ENCODE measurements at regions not wholly inside any gene's neighbourhood (a gene's known extent, or its start where the extent isn't known, plus 50 kb on each side); places are given as distances from the start of the nearest gene placed in this dataset.

DNA sequence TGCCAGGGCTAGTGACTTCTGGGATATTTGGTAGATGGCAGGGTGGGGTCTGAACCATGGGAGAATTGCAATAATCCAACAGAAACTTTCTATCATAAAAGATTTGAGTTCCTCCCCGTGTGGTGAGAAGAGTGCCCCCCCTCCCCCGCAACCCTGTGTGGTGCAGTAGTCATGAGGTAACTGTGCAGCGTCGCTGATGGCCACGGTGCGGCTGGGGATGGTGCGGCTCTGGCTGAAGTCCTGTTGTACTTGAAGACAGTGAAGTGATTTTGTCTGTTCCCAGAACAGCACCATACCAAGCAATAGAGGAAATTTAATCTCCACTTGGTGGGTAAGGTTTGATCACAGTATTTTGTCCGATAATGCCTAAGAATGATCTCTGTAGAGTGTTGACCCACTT, 654.8 kb upstream of the POU3F2 start:
- TF ChIP-seq ATF3 (IDR thresholded peaks at IDR 0.05) (no peak), CTCF (IDR thresholded peaks at IDR 0.05 in 2 of 3, conservative IDR thresholded peaks at IDR 0.05 in 1 of 3; ENCODE audit: borderline replicate concordance in 1 of 3, insufficient read depth in 1 of 3, low read depth in 2 of 3, low read length in 2 of 3) (no peak), ZBTB33 (IDR thresholded peaks at IDR 0.05; ENCODE audit: extremely low read depth, insufficient replicate concordance, low read length) (no peak)
- H2AFZ ChIP-seq (ENCODE audit: low read depth, low read length, poor library complexity, severe bottlenecking): no peak overlapping the region
- no peaks in the 10 kb centered on the region for H3K36me3 ChIP-seq (ENCODE audit: control insufficient read depth in 1 of 2, insufficient read depth in 2 of 2, low read length in 2 of 2)
- ChIA-PET CTCF (no interaction called here), POLR2A (no interaction called here), RAD21 (ENCODE audit: low non-redundant PET in 1 of 2, low total read pairs in 2 of 2, uncharacterized antibody in 2 of 2, unreplicated experiment in 2 of 2) (no interaction called here)
- no peaks in the 10 kb centered on the region for H3K4me1 ChIP-seq (ENCODE audit: control insufficient read depth in 1 of 2, insufficient read depth in 2 of 2, low read length in 2 of 2)
- H3K4me3 ChIP-seq (replicated peaks in 1 of 2; ENCODE audit: low read depth in 1 of 2, low read length in 2 of 2): no peak overlapping the region
- no peaks in the 10 kb centered on the region for H3K79me2 ChIP-seq (ENCODE audit: insufficient read depth, low read length)
- H3K27ac ChIP-seq (ENCODE audit: low read depth, low read length): no peak overlapping the region
- no peak overlapping the region for H3K4me2 ChIP-seq (ENCODE audit: low read length)
- DNase-seq (ENCODE audit: low read depth, low spot score): no peak
- ATAC-seq: no peak
- no peaks in the 10 kb centered on the region for H4K20me1 ChIP-seq (ENCODE audit: insufficient read depth)
- H3K9me3 ChIP-seq (ENCODE audit: control insufficient read depth in 1 of 2, insufficient read depth in 1 of 2, low read depth in 1 of 2, low read length in 2 of 2): no peaks in the 10 kb centered on the region
- H3K9ac ChIP-seq (ENCODE audit: low read length): no peak overlapping the region
- intact Hi-C loops (cut with micrococcal nuclease): no loop called here
- no TSS peak for BruUV-seq (replicated peaks)
- H3K9me2 ChIP-seq (ENCODE audit: insufficient read depth): no peaks in the 10 kb centered on the region
- no peaks in the 10 kb centered on the region for H3K27me3 ChIP-seq (ENCODE audit: insufficient read depth, low read length)

GRCh38 chr6:98200084-98200483, 634.3 kb upstream of the POU3F2 start:
- ATAC-seq (no peak), DNase-seq (ENCODE audit: low read depth, low spot score) (no peak)
- no peaks in the 10 kb centered on the region for H3K9me3 ChIP-seq (ENCODE audit: control insufficient read depth in 1 of 2, insufficient read depth in 1 of 2, low read depth in 1 of 2, low read length in 2 of 2)
- no peaks in the 10 kb centered on the region for H3K27me3 ChIP-seq (ENCODE audit: insufficient read depth, low read length)
- no peaks in the 10 kb centered on the region for H3K79me2 ChIP-seq (ENCODE audit: insufficient read depth, low read length)
- RAD21 ChIA-PET (ENCODE audit: low non-redundant PET in 1 of 2, low total read pairs in 2 of 2, uncharacterized antibody in 2 of 2, unreplicated experiment in 2 of 2): no interaction called here
- CTCF ChIA-PET: no interaction called here
- H3K36me3 ChIP-seq (ENCODE audit: control insufficient read depth in 1 of 2, insufficient read depth in 2 of 2, low read length in 2 of 2): no peaks in the 10 kb centered on the region
- H4K20me1 ChIP-seq (ENCODE audit: insufficient read depth): no peaks in the 10 kb centered on the region
- no peak overlapping the region for H3K27ac ChIP-seq (ENCODE audit: low read depth, low read length)
- H3K9me2 ChIP-seq (ENCODE audit: insufficient read depth): no peaks in the 10 kb centered on the region
- H3K4me2 ChIP-seq (ENCODE audit: low read length): no peak overlapping the region
- no peak overlapping the region for H3K9ac ChIP-seq (ENCODE audit: low read length)
- POLR2A ChIA-PET: no interaction called here
- TF ChIP-seq EZH2 (IDR thresholded peaks at IDR 0.05) (no peak), CEBPB (IDR thresholded peaks at IDR 0.05; ENCODE audit: low read depth) (no peak)
- H3K4me3 ChIP-seq (replicated peaks in 1 of 2; ENCODE audit: low read depth in 1 of 2, low read length in 2 of 2): no peak overlapping the region
- no peak overlapping the region for H2AFZ ChIP-seq (ENCODE audit: low read depth, low read length, poor library complexity, severe bottlenecking)
- intact Hi-C loops (cut with micrococcal nuclease): no loop called here
- no TSS peak for BruUV-seq (replicated peaks)
- H3K4me1 ChIP-seq (ENCODE audit: control insufficient read depth in 1 of 2, insufficient read depth in 2 of 2, low read length in 2 of 2): no peaks in the 10 kb centered on the region

All from HCT116 (cell line).